ENCODE measurements at regions not wholly inside any gene's neighbourhood (a gene's known extent, or its start where the extent isn't known, plus 50 kb on each side); places are given as distances from the start of the nearest gene placed in this dataset.

- TF ChIP-seq CTCF (optimal IDR thresholded peaks at IDR 0.05 in 1 of 3, IDR thresholded peaks at IDR 0.05 in 1 of 3, conservative IDR thresholded peaks at IDR 0.05 in 1 of 3; ENCODE audit: extremely low read depth in 1 of 3, insufficient read depth in 2 of 3, low read length in 3 of 3) (no peak), EZH2 (IDR thresholded peaks at IDR 0.05; ENCODE audit: low read length) (no peak)
Observed at GRCh38 chr5:158456241-158456640, 597.3 kb upstream of the CLINT1 start.

All from keratinocyte (primary cell).